ENCODE measurements at regions not wholly inside any gene's neighbourhood (a gene's known extent, or its start where the extent isn't known, plus 50 kb on each side); places are given as distances from the start of the nearest gene placed in this dataset.

GRCh38 chr4:37188100-37188499 is 56.4 kb upstream of the NWD2 start:
- TF ChIP-seq CTCF (IDR thresholded peaks at IDR 0.05): no peak
- no peak for TF ChIP-seq POLR2A (IDR thresholded peaks at IDR 0.05)
